ENCODE measurements at regions not wholly inside any gene's neighbourhood (a gene's known extent, or its start where the extent isn't known, plus 50 kb on each side); places are given as distances from the start of the nearest gene placed in this dataset.

GRCh38 chrX:38919853-38920528 lies 118.7 kb downstream of the MID1IP1 start:
- Histone ChIP-seq H3K36me3 (ENCODE audit: control insufficient read depth, insufficient read depth, low read length) (no peaks in the 10 kb centered on the region), H3K27me3 (ENCODE audit: control insufficient read depth, insufficient read depth, low read length) (no peaks in the 10 kb centered on the region), H3K9me3 (ENCODE audit: control insufficient read depth, insufficient read depth, low read length) (no peaks in the 10 kb centered on the region), H3K9ac (ENCODE audit: low read depth, low read length) (no peak overlapping the region), H3K4me1 (ENCODE audit: control insufficient read depth, insufficient read depth, low read length) (no peaks in the 10 kb centered on the region), H3K4me3 (ENCODE audit: low read depth, low read length) (no peak overlapping the region)

- Histone ChIP-seq H3K36me3 (ENCODE audit: control insufficient read depth, insufficient read depth, low read length) (no peaks in the 10 kb centered on the region), H3K4me1 (ENCODE audit: control insufficient read depth, insufficient read depth, low read length) (no peaks in the 10 kb centered on the region), H3K4me3 (ENCODE audit: low read depth, low read length) (no peak overlapping the region), H3K27me3 (ENCODE audit: control insufficient read depth, insufficient read depth, low read length) (no peaks in the 10 kb centered on the region), H3K9me3 (ENCODE audit: control insufficient read depth, insufficient read depth, low read length) (no peaks in the 10 kb centered on the region), H3K9ac (ENCODE audit: low read depth, low read length) (no peak overlapping the region)
Observed at GRCh38 chrX:38923451-38923969, 122.3 kb downstream of the MID1IP1 start.

GRCh38 chrX:38927592-38927991 lies 126.3 kb downstream of the MID1IP1 start:
- no peaks in the 10 kb centered on the region for H3K27me3 ChIP-seq (ENCODE audit: control insufficient read depth, insufficient read depth, low read length)

GRCh38 chrX:38929966-38930421 lies 128.7 kb downstream of the MID1IP1 start:
- Histone ChIP-seq H3K9me3 (ENCODE audit: control insufficient read depth, insufficient read depth, low read length) (no peaks in the 10 kb centered on the region), H3K36me3 (ENCODE audit: control insufficient read depth, insufficient read depth, low read length) (no peaks in the 10 kb centered on the region), H3K4me3 (ENCODE audit: low read depth, low read length) (no peak overlapping the region), H3K4me1 (ENCODE audit: control insufficient read depth, insufficient read depth, low read length) (no peaks in the 10 kb centered on the region), H3K9ac (ENCODE audit: low read depth, low read length) (no peak overlapping the region), H3K27me3 (ENCODE audit: control insufficient read depth, insufficient read depth, low read length) (no peaks in the 10 kb centered on the region)

More at GRCh38 chrX:38927592-38927991, 126.3 kb downstream of the MID1IP1 start:
- Histone ChIP-seq H3K9ac (ENCODE audit: low read depth, low read length) (no peak overlapping the region), H3K36me3 (ENCODE audit: control insufficient read depth, insufficient read depth, low read length) (no peaks in the 10 kb centered on the region), H3K4me3 (ENCODE audit: low read depth, low read length) (no peak overlapping the region), H3K9me3 (ENCODE audit: control insufficient read depth, insufficient read depth, low read length) (no peaks in the 10 kb centered on the region), H3K4me1 (ENCODE audit: control insufficient read depth, insufficient read depth, low read length) (no peaks in the 10 kb centered on the region)

GRCh38 chrX:38930474-38930873 lies 129.2 kb downstream of the MID1IP1 start:
- no peak overlapping the region for H3K9ac ChIP-seq (ENCODE audit: low read depth, low read length)
- H3K9me3 ChIP-seq (ENCODE audit: control insufficient read depth, insufficient read depth, low read length) = no peaks in the 10 kb centered on the region
- no peaks in the 10 kb centered on the region for H3K36me3 ChIP-seq (ENCODE audit: control insufficient read depth, insufficient read depth, low read length)
- H3K4me1 ChIP-seq (ENCODE audit: control insufficient read depth, insufficient read depth, low read length) = no peaks in the 10 kb centered on the region
- H3K4me3 ChIP-seq (ENCODE audit: low read depth, low read length) = no peak overlapping the region
- H3K27me3 ChIP-seq (ENCODE audit: control insufficient read depth, insufficient read depth, low read length) = no peaks in the 10 kb centered on the region

- Histone ChIP-seq H3K4me3 (ENCODE audit: low read depth, low read length) (no peak overlapping the region), H3K36me3 (ENCODE audit: control insufficient read depth, insufficient read depth, low read length) (no peaks in the 10 kb centered on the region), H3K9me3 (ENCODE audit: control insufficient read depth, insufficient read depth, low read length) (no peaks in the 10 kb centered on the region), H3K27me3 (ENCODE audit: control insufficient read depth, insufficient read depth, low read length) (no peaks in the 10 kb centered on the region), H3K9ac (ENCODE audit: low read depth, low read length) (no peak overlapping the region), H3K4me1 (ENCODE audit: control insufficient read depth, insufficient read depth, low read length) (no peaks in the 10 kb centered on the region)
Observed at GRCh38 chrX:38935561-38935960, 134.3 kb downstream of the MID1IP1 start.

- no peak overlapping the region for H3K9ac ChIP-seq (ENCODE audit: low read depth, low read length)
- H3K4me3 ChIP-seq (ENCODE audit: low read depth, low read length) = no peak overlapping the region
- no peaks in the 10 kb centered on the region for H3K36me3 ChIP-seq (ENCODE audit: control insufficient read depth, insufficient read depth, low read length)
- no peaks in the 10 kb centered on the region for H3K27me3 ChIP-seq (ENCODE audit: control insufficient read depth, insufficient read depth, low read length)
- no peaks in the 10 kb centered on the region for H3K9me3 ChIP-seq (ENCODE audit: control insufficient read depth, insufficient read depth, low read length)
- H3K4me1 ChIP-seq (ENCODE audit: control insufficient read depth, insufficient read depth, low read length) = no peaks in the 10 kb centered on the region
Observed at GRCh38 chrX:38937400-38937799, 136.1 kb downstream of the MID1IP1 start.

- Histone ChIP-seq H3K27me3 (ENCODE audit: control insufficient read depth, insufficient read depth, low read length) (no peaks in the 10 kb centered on the region), H3K4me3 (ENCODE audit: low read depth, low read length) (no peak overlapping the region), H3K4me1 (ENCODE audit: control insufficient read depth, insufficient read depth, low read length) (no peaks in the 10 kb centered on the region), H3K36me3 (ENCODE audit: control insufficient read depth, insufficient read depth, low read length) (no peaks in the 10 kb centered on the region), H3K9me3 (ENCODE audit: control insufficient read depth, insufficient read depth, low read length) (no peaks in the 10 kb centered on the region), H3K9ac (ENCODE audit: low read depth, low read length) (no peak overlapping the region)
Observed at GRCh38 chrX:38937926-38938325, 136.7 kb downstream of the MID1IP1 start.

- H3K4me1 ChIP-seq (ENCODE audit: control insufficient read depth, insufficient read depth, low read length) = no peaks in the 10 kb centered on the region
- H3K27me3 ChIP-seq (ENCODE audit: control insufficient read depth, insufficient read depth, low read length) = no peaks in the 10 kb centered on the region
- no peaks in the 10 kb centered on the region for H3K36me3 ChIP-seq (ENCODE audit: control insufficient read depth, insufficient read depth, low read length)
- no peaks in the 10 kb centered on the region for H3K9me3 ChIP-seq (ENCODE audit: control insufficient read depth, insufficient read depth, low read length)
- H3K4me3 ChIP-seq (ENCODE audit: low read depth, low read length) = no peak overlapping the region
- H3K9ac ChIP-seq (ENCODE audit: low read depth, low read length) = no peak overlapping the region
Observed at GRCh38 chrX:38939067-38939466, 137.8 kb downstream of the MID1IP1 start.

GRCh38 chrX:38940547-38940946 lies 139.3 kb downstream of the MID1IP1 start:
- no peak overlapping the region for H3K9ac ChIP-seq (ENCODE audit: low read depth, low read length)
- H3K9me3 ChIP-seq (ENCODE audit: control insufficient read depth, insufficient read depth, low read length) = no peaks in the 10 kb centered on the region
- H3K36me3 ChIP-seq (ENCODE audit: control insufficient read depth, insufficient read depth, low read length) = no peaks in the 10 kb centered on the region
- H3K4me1 ChIP-seq (ENCODE audit: control insufficient read depth, insufficient read depth, low read length) = no peaks in the 10 kb centered on the region
- no peak overlapping the region for H3K4me3 ChIP-seq (ENCODE audit: low read depth, low read length)
- H3K27me3 ChIP-seq (ENCODE audit: control insufficient read depth, insufficient read depth, low read length) = no peaks in the 10 kb centered on the region

- H3K27me3 ChIP-seq (ENCODE audit: control insufficient read depth, insufficient read depth, low read length) = no peaks in the 10 kb centered on the region
- H3K9ac ChIP-seq (ENCODE audit: low read depth, low read length) = no peak overlapping the region
- H3K9me3 ChIP-seq (ENCODE audit: control insufficient read depth, insufficient read depth, low read length) = no peaks in the 10 kb centered on the region
- H3K4me1 ChIP-seq (ENCODE audit: control insufficient read depth, insufficient read depth, low read length) = no peaks in the 10 kb centered on the region
- no peaks in the 10 kb centered on the region for H3K36me3 ChIP-seq (ENCODE audit: control insufficient read depth, insufficient read depth, low read length)
- H3K4me3 ChIP-seq (ENCODE audit: low read depth, low read length) = no peak overlapping the region
Observed at GRCh38 chrX:38941675-38942074, 140.4 kb downstream of the MID1IP1 start.

- Histone ChIP-seq H3K9me3 (ENCODE audit: control insufficient read depth, insufficient read depth, low read length) (no peaks in the 10 kb centered on the region), H3K27me3 (ENCODE audit: control insufficient read depth, insufficient read depth, low read length) (no peaks in the 10 kb centered on the region), H3K36me3 (ENCODE audit: control insufficient read depth, insufficient read depth, low read length) (no peaks in the 10 kb centered on the region)
Observed at GRCh38 chrX:38943120-38943519, 141.9 kb downstream of the MID1IP1 start.

More at GRCh38 chrX:38943120-38943519, 141.9 kb downstream of the MID1IP1 start:
- Histone ChIP-seq H3K4me1 (ENCODE audit: control insufficient read depth, insufficient read depth, low read length) (no peaks in the 10 kb centered on the region), H3K9ac (ENCODE audit: low read depth, low read length) (no peak overlapping the region), H3K4me3 (ENCODE audit: low read depth, low read length) (no peak overlapping the region)
